Endothelial cell (in vitro differentiated cells): ENCODE measurements at regions not wholly inside any gene's neighbourhood (a gene's known extent, or its start where the extent isn't known, plus 50 kb on each side); places are given as distances from the start of the nearest gene placed in this dataset.

ENCODE experiments used
- DNase-seq: peaks from one replicate; pipeline ENCODE4 v3.0.0; 2021; ENCODE audit warnings: low spot score
- H3K27ac Mint-ChIP-seq: one replicate; pipeline ENCODE4 v1.8.0; 2021; ENCODE audit warnings: mixed read lengths, inconsistent platforms; ENCODE audit not compliant: unreplicated experiment
- H3K27me3 Mint-ChIP-seq: one replicate; pipeline ENCODE4 v1.8.0; 2021; ENCODE audit warnings: mild to moderate bottlenecking, moderate library complexity, mixed read lengths, inconsistent platforms; ENCODE audit not compliant: unreplicated experiment
- H3K36me3 Mint-ChIP-seq: one replicate; pipeline ENCODE4 v1.8.0; 2021; ENCODE audit warnings: mild to moderate bottlenecking, low read depth, mixed read lengths, inconsistent platforms; ENCODE audit not compliant: unreplicated experiment
- H3K4me1 Mint-ChIP-seq: one replicate; pipeline ENCODE4 v1.8.0; 2021; ENCODE audit warnings: mild to moderate bottlenecking, mixed read lengths, inconsistent platforms; ENCODE audit not compliant: unreplicated experiment
- H3K4me3 Mint-ChIP-seq: one replicate; pipeline ENCODE4 v1.8.0; 2021; ENCODE audit warnings: mild to moderate bottlenecking, mixed read lengths, inconsistent platforms; ENCODE audit not compliant: unreplicated experiment
- H3K9me3 Mint-ChIP-seq: one replicate; pipeline ENCODE4 v1.8.0; 2021; ENCODE audit warnings: mixed read lengths, inconsistent platforms; ENCODE audit not compliant: unreplicated experiment
- TF ChIP-seq, protein P1 (sequence below): fragments of 200-600 bp; sonication (generic); IDR thresholded peaks from one replicate; pipeline ENCODE4 v1.5.0; 2021; ENCODE audit warnings: antibody characterized with exemption; ENCODE audit not compliant: unreplicated experiment

DNA sequence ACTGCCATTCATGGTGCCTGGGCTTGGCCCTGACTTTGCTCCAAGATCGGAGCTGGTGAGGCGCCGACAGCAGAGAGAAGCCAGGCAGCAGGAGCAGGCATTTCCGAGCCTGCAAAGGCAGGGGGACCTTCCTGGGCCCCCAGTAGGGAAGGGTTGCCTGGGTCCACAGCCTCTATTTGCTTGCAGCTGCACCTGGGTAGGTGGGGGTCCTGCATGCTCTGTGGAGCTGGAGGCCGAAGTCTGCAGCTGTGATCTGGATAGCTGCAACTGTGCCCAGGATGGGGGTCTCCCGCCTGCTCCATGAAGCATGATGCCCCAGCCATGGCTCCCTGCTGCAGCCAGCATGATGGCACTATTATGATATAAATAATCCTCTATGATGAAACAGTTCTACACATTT is 2144.2 kb downstream of the PCDH9 start:
- no peaks in the 10 kb centered on the region for H3K4me1 Mint-ChIP-seq
- no peak overlapping the region for H3K4me3 Mint-ChIP-seq
- TF ChIP-seq, protein P1, sequence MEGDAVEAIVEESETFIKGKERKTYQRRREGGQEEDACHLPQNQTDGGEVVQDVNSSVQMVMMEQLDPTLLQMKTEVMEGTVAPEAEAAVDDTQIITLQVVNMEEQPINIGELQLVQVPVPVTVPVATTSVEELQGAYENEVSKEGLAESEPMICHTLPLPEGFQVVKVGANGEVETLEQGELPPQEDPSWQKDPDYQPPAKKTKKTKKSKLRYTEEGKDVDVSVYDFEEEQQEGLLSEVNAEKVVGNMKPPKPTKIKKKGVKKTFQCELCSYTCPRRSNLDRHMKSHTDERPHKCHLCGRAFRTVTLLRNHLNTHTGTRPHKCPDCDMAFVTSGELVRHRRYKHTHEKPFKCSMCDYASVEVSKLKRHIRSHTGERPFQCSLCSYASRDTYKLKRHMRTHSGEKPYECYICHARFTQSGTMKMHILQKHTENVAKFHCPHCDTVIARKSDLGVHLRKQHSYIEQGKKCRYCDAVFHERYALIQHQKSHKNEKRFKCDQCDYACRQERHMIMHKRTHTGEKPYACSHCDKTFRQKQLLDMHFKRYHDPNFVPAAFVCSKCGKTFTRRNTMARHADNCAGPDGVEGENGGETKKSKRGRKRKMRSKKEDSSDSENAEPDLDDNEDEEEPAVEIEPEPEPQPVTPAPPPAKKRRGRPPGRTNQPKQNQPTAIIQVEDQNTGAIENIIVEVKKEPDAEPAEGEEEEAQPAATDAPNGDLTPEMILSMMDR = no peak
- H3K9me3 Mint-ChIP-seq = no peaks in the 10 kb centered on the region
- no peaks in the 10 kb centered on the region for H3K36me3 Mint-ChIP-seq
- DNase-seq = no peak
- H3K27me3 Mint-ChIP-seq = no peaks in the 10 kb centered on the region
- no peak overlapping the region for H3K27ac Mint-ChIP-seq

DNA sequence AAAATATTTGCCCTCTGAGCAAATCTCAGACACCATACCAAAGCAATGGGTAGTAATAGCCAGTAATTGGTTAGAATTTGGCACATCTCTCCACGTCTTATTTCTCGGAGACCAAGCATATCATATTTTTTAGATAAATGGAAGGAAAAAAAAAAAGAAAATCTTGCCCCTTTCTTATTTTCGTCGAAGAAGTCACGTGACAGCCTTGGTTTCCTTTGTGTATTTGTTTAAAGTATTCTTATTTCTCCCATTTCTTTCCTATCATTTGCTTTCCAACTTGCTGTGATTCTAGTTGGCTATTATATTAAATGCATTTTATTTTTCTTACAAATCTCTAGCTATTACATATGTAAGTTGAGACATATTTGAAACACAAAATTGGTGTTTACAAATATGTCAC is 2155.9 kb downstream of the PCDH9 start:
- H3K27me3 Mint-ChIP-seq = no peaks in the 10 kb centered on the region
- no peaks in the 10 kb centered on the region for H3K4me1 Mint-ChIP-seq
- DNase-seq = no peak
- H3K4me3 Mint-ChIP-seq = no peak overlapping the region
- TF ChIP-seq, protein P1 = no peak
- no peaks in the 10 kb centered on the region for H3K9me3 Mint-ChIP-seq
- no peak overlapping the region for H3K27ac Mint-ChIP-seq
- no peaks in the 10 kb centered on the region for H3K36me3 Mint-ChIP-seq

DNA sequence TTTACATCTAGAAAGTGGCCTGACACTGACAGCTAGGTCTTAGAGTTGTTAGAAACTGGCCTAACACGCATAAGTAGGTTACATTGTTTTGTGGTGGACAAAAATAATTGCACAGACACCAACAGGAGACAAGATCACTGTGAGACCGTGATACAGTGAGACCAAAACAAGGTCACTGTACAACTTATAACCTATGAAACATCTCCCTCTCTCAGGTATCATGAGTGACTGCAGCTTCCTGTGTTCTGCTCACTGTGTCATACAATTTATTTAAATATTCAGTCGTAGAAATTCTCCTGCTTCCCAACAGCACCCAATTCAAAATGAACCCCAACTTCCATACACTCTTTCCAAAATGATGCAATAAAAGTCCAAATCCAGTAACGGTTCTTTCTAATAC is 2165.2 kb downstream of the PCDH9 start:
- Mint-ChIP-seq H3K27ac (no peak overlapping the region), H3K36me3 (no peaks in the 10 kb centered on the region), H3K9me3 (no peaks in the 10 kb centered on the region), H3K27me3 (no peaks in the 10 kb centered on the region), H3K4me3 (no peak overlapping the region), H3K4me1 (no peaks in the 10 kb centered on the region)
- DNase-seq = no peak
- TF ChIP-seq, protein P1 = no peak

DNA sequence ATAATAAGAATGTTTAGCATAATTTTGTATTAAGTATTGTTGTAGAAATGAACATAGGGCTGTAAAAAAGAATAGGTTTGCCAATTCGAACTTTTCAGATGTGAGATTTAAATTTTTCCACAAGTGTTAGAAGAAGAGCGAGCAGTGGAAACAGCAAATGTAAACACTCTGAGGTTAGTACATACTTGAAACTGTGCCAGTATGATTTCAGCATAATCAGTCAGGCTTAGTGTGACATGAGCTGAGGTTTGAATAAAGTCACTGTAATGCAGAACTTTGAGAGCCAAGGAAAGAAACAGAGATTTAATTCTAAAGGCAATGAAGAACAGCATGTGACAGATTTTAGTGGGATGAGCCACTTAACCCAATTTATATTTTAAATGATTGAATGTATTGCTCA is 2166.4 kb downstream of the PCDH9 start:
- H3K36me3 Mint-ChIP-seq = no peaks in the 10 kb centered on the region
- H3K27ac Mint-ChIP-seq = no peak overlapping the region
- DNase-seq = no peak
- no peaks in the 10 kb centered on the region for H3K4me1 Mint-ChIP-seq
- no peaks in the 10 kb centered on the region for H3K9me3 Mint-ChIP-seq
- TF ChIP-seq, protein P1 = no peak
- H3K4me3 Mint-ChIP-seq = no peak overlapping the region
- no peaks in the 10 kb centered on the region for H3K27me3 Mint-ChIP-seq

DNA sequence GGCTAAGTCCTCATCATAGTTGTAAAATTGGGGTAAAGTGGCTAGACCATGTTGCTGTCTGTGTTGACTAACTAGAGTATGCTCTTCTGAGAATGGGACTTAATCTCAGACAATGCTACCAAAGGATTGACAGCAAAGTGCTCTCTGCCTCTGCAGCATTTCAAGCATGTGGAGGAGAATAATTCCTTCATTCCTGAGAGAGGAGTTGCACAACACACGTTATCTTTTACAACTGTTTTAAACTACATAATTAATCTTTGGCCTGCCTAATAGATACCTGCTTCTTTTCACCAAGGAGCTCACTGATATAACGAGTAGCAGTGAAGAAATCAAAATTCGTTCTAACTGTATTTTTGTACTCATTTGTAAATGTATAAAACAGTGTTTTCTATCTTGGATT is 2172.2 kb downstream of the PCDH9 start:
- Mint-ChIP-seq H3K27ac (no peak overlapping the region), H3K36me3 (no peaks in the 10 kb centered on the region), H3K27me3 (no peaks in the 10 kb centered on the region), H3K4me3 (no peak overlapping the region), H3K9me3 (no peaks in the 10 kb centered on the region), H3K4me1 (no peaks in the 10 kb centered on the region)
- TF ChIP-seq, protein P1 = no peak
- DNase-seq = no peak
